ENCODE measurements at regions not wholly inside any gene's neighbourhood (a gene's known extent, or its start where the extent isn't known, plus 50 kb on each side); places are given as distances from the start of the nearest gene placed in this dataset.
"Not testable (repeated sequence)": the region's sequence is repeated elsewhere in the genome, so short reads cannot be mapped to it uniquely, and the experiment has no call there.

GRCh38 chr9:85824949-85825348, 83.2 kb upstream of the AGTPBP1 start:
- DNase-seq (ENCODE audit: extremely low spot score, unreplicated experiment); H3K27me3 Mint-ChIP-seq (ENCODE audit: unreplicated experiment); H3K4me3 Mint-ChIP-seq (ENCODE audit: unreplicated experiment); H3K4me1 Mint-ChIP-seq (ENCODE audit: unreplicated experiment); H3K27ac Mint-ChIP-seq (ENCODE audit: unreplicated experiment); H3K9me3 Mint-ChIP-seq (ENCODE audit: unreplicated experiment): not testable (repeated sequence)
- TF ChIP-seq CTCF (IDR thresholded peaks at IDR 0.05), result peak; percentile 37
- peaks cover 20% of the 10 kb centered on the region for H3K36me3 Mint-ChIP-seq (ENCODE audit: unreplicated experiment)

GRCh38 chr9:85834591-85834990, 92.8 kb upstream of the AGTPBP1 start:
- H3K4me1 Mint-ChIP-seq (ENCODE audit: unreplicated experiment); H3K4me3 Mint-ChIP-seq (ENCODE audit: unreplicated experiment); DNase-seq (ENCODE audit: extremely low spot score, unreplicated experiment); H3K27me3 Mint-ChIP-seq (ENCODE audit: unreplicated experiment); H3K9me3 Mint-ChIP-seq (ENCODE audit: unreplicated experiment); H3K27ac Mint-ChIP-seq (ENCODE audit: unreplicated experiment): not testable (repeated sequence)
- peaks cover 24% of the 10 kb centered on the region for H3K36me3 Mint-ChIP-seq (ENCODE audit: unreplicated experiment)

- DNase-seq (ENCODE audit: extremely low spot score, unreplicated experiment); H3K27ac Mint-ChIP-seq (ENCODE audit: unreplicated experiment); H3K9me3 Mint-ChIP-seq (ENCODE audit: unreplicated experiment); H3K4me1 Mint-ChIP-seq (ENCODE audit: unreplicated experiment); H3K27me3 Mint-ChIP-seq (ENCODE audit: unreplicated experiment); H3K4me3 Mint-ChIP-seq (ENCODE audit: unreplicated experiment): not testable (repeated sequence)
- peaks cover 28% of the 10 kb centered on the region for H3K36me3 Mint-ChIP-seq (ENCODE audit: unreplicated experiment)
Measured at GRCh38 chr9:85843949-85844348, 97.0 kb upstream of the NAA35 start.

- H3K4me1 Mint-ChIP-seq (ENCODE audit: unreplicated experiment); H3K4me3 Mint-ChIP-seq (ENCODE audit: unreplicated experiment); H3K27ac Mint-ChIP-seq (ENCODE audit: unreplicated experiment); H3K27me3 Mint-ChIP-seq (ENCODE audit: unreplicated experiment); DNase-seq (ENCODE audit: extremely low spot score, unreplicated experiment); H3K9me3 Mint-ChIP-seq (ENCODE audit: unreplicated experiment): not testable (repeated sequence)
- H3K36me3 Mint-ChIP-seq (ENCODE audit: unreplicated experiment), result peaks cover 14% of the 10 kb centered on the region
Measured at GRCh38 chr9:85847782-85848181, 93.2 kb upstream of the NAA35 start.

- Mint-ChIP-seq H3K4me1 (ENCODE audit: unreplicated experiment) (no peaks in the 10 kb centered on the region), H3K27ac (ENCODE audit: unreplicated experiment) (no peak overlapping the region), H3K36me3 (ENCODE audit: unreplicated experiment) (peaks cover 6% of the 10 kb centered on the region), H3K27me3 (ENCODE audit: unreplicated experiment) (no peaks in the 10 kb centered on the region), H3K4me3 (ENCODE audit: unreplicated experiment) (no peak overlapping the region), H3K9me3 (ENCODE audit: unreplicated experiment) (no peaks in the 10 kb centered on the region)
- no peak for TF ChIP-seq CTCF (IDR thresholded peaks at IDR 0.05)
- DNase-seq (ENCODE audit: extremely low spot score, unreplicated experiment), result no peak
Measured at GRCh38 chr9:85858056-85858750, 82.7 kb upstream of the NAA35 start.

GRCh38 chr9:85859765-85860164, 81.2 kb upstream of the NAA35 start:
- no peak for TF ChIP-seq CTCF (IDR thresholded peaks at IDR 0.05)
- DNase-seq (ENCODE audit: extremely low spot score, unreplicated experiment), result no peak
- Mint-ChIP-seq H3K36me3 (ENCODE audit: unreplicated experiment) (no peaks in the 10 kb centered on the region), H3K4me1 (ENCODE audit: unreplicated experiment) (no peaks in the 10 kb centered on the region), H3K9me3 (ENCODE audit: unreplicated experiment) (peaks cover 7% of the 10 kb centered on the region), H3K27ac (ENCODE audit: unreplicated experiment) (no peak overlapping the region), H3K27me3 (ENCODE audit: unreplicated experiment) (no peaks in the 10 kb centered on the region), H3K4me3 (ENCODE audit: unreplicated experiment) (no peak overlapping the region)

- H3K4me3 Mint-ChIP-seq (ENCODE audit: unreplicated experiment); H3K4me1 Mint-ChIP-seq (ENCODE audit: unreplicated experiment); DNase-seq (ENCODE audit: extremely low spot score, unreplicated experiment); H3K27ac Mint-ChIP-seq (ENCODE audit: unreplicated experiment); H3K27me3 Mint-ChIP-seq (ENCODE audit: unreplicated experiment); H3K36me3 Mint-ChIP-seq (ENCODE audit: unreplicated experiment): not testable (repeated sequence)
- H3K9me3 Mint-ChIP-seq (ENCODE audit: unreplicated experiment), result peaks cover 10% of the 10 kb centered on the region
Measured at GRCh38 chr9:85861882-85862281, 79.1 kb upstream of the NAA35 start.

Measured in osteocyte (in vitro differentiated cells).